Keratinocyte (primary cell): ENCODE measurements at regions not wholly inside any gene's neighbourhood (a gene's known extent, or its start where the extent isn't known, plus 50 kb on each side); places are given as distances from the start of the nearest gene placed in this dataset.

Experiments
- DNase-seq: peaks from one replicate; pipeline ENCODE4 v3.0.0-alpha.2; 2011; ENCODE audit warnings: low read depth, missing footprints, low spot score
- FAIRE-seq: peaks from 2 replicates; lab custom pipeline; 2011; peaks lifted over from hg19 to GRCh38; lab: Jason Lieb, UNC
- H2AFZ ChIP-seq: 2 replicates; pipeline ENCODE4 v1.6.0; 2012; ENCODE audit warnings: low read length, control low read depth, inconsistent platforms; ENCODE audit not compliant: control insufficient read depth
- H3K27ac ChIP-seq: 2 replicates; pipeline ENCODE4 v1.5.1; 2011; ENCODE audit warnings: low read length; ENCODE audit not compliant: control insufficient read depth, insufficient read depth
- H3K27me3 ChIP-seq: 3 replicates; pipeline ENCODE4 v1.6.0; 2011; ENCODE audit warnings: low read length; ENCODE audit not compliant: control insufficient read depth, insufficient read depth; ENCODE audit errors: extremely low read depth
- H3K36me3 ChIP-seq, 2 experiments: 2 replicates in 1 of 2; 3 replicates in 1 of 2; pipeline ENCODE4 v1.5.1; 2011; ENCODE audit warnings: low read length in 2 of 2, mild to moderate bottlenecking in 1 of 2; ENCODE audit not compliant: control insufficient read depth in 2 of 2, insufficient read depth in 2 of 2; ENCODE audit errors: extremely low read depth in 1 of 2
- H3K4me1 ChIP-seq: 3 replicates; pipeline ENCODE4 v1.5.1; 2011; ENCODE audit warnings: low read length; ENCODE audit not compliant: control insufficient read depth, insufficient read depth; ENCODE audit errors: extremely low read depth
- H3K4me2 ChIP-seq: 3 replicates; pipeline ENCODE4 v1.6.0; 2011; ENCODE audit warnings: low read depth, low read length; ENCODE audit not compliant: control insufficient read depth, insufficient read depth; ENCODE audit errors: extremely low read depth
- H3K4me3 ChIP-seq, 3 experiments: fragments of 200-600 bp in 1 of 3; sonication (generic) in 1 of 3; 2 replicates in 2 of 3; 3 replicates in 1 of 3; pipeline ENCODE4 v1.5.1; 2011 to 2016; ENCODE audit warnings: low read length in 3 of 3, mild to moderate bottlenecking in 3 of 3, control low read depth in 2 of 3, inconsistent platforms in 1 of 3, low read depth in 1 of 3, mixed read lengths in 1 of 3, mixed run types in 1 of 3, moderate library complexity in 1 of 3; ENCODE audit not compliant: control insufficient read depth in 2 of 3, insufficient read depth in 2 of 3; ENCODE audit errors: extremely low read depth in 1 of 3
- H3K79me2 ChIP-seq: 2 replicates; pipeline ENCODE4 v1.6.0; 2012; ENCODE audit warnings: low read length; ENCODE audit not compliant: control insufficient read depth, insufficient read depth
- H3K9ac ChIP-seq: 3 replicates; pipeline ENCODE4 v1.6.0; 2011; ENCODE audit warnings: low read length; ENCODE audit not compliant: control insufficient read depth, insufficient read depth; ENCODE audit errors: extremely low read depth
- H3K9me1 ChIP-seq: 3 replicates; pipeline ENCODE4 v1.6.0; 2011; ENCODE audit warnings: low read length; ENCODE audit not compliant: control insufficient read depth, insufficient read depth; ENCODE audit errors: extremely low read depth
- H3K9me3 ChIP-seq: 2 replicates; pipeline ENCODE4 v1.5.1; 2012; ENCODE audit warnings: low read depth, low read length; ENCODE audit not compliant: control insufficient read depth
- H4K20me1 ChIP-seq: 3 replicates; pipeline ENCODE4 v1.6.0; 2011; ENCODE audit warnings: low read length; ENCODE audit not compliant: control insufficient read depth, insufficient read depth; ENCODE audit errors: extremely low read depth
- CTCF ChIP-seq, 3 experiments: IDR thresholded peaks in 1 of 3; conservative IDR thresholded peaks in 1 of 3; optimal IDR thresholded peaks in 1 of 3; 2 replicates in 2 of 3; 3 replicates in 1 of 3; pipeline versions ENCODE3 to v1.5.1; 2011; ENCODE audit warnings: low read length in 3 of 3, mild to moderate bottlenecking in 3 of 3, moderate library complexity in 2 of 3, control low read depth in 1 of 3, inconsistent platforms in 1 of 3; ENCODE audit not compliant: insufficient read depth in 2 of 3; ENCODE audit errors: extremely low read depth in 1 of 3
- EZH2 ChIP-seq: IDR thresholded peaks from one replicate; pipeline ENCODE4 v1.6.1; 2012; ENCODE audit warnings: inconsistent platforms, mild to moderate bottlenecking, low read length, moderate library complexity
- dilution Hi-C: fragments of 300-500 bp; cut with MboI; formaldehyde crosslinking; loops from one replicate; pipeline ENCODE4 v1.7.0; 2020; ENCODE audit warnings: low sequenced_read_pairs; ENCODE audit not compliant: extremely low pct_ligation_motif_present

- Histone ChIP-seq H3K4me2 (no peak overlapping the region), H4K20me1 (no peaks in the 10 kb centered on the region), H3K4me1 (no peaks in the 10 kb centered on the region), H3K36me3 (no peaks in the 10 kb centered on the region), H3K9me3 (no peaks in the 10 kb centered on the region), H2AFZ (no peak overlapping the region), H3K4me3 (no peak overlapping the region), H3K27ac (no peak overlapping the region), H3K9me1 (no peaks in the 10 kb centered on the region), H3K79me2 (no peaks in the 10 kb centered on the region), H3K27me3 (no peaks in the 10 kb centered on the region), H3K9ac (no peak overlapping the region)
- TF ChIP-seq CTCF (optimal IDR thresholded peaks at IDR 0.05 in 1 of 3, IDR thresholded peaks at IDR 0.05 in 1 of 3, conservative IDR thresholded peaks at IDR 0.05 in 1 of 3; ENCODE audit: extremely low read depth in 1 of 3, insufficient read depth in 2 of 3, low read length in 3 of 3) (no peak), EZH2 (no peak)
- dilution Hi-C loops = no loop called here
- FAIRE-seq (no peak), DNase-seq (no peak)
These were observed 271.0 kb upstream of the ATP10A start for GRCh38 chr15:26134152-26134551.

DNA sequence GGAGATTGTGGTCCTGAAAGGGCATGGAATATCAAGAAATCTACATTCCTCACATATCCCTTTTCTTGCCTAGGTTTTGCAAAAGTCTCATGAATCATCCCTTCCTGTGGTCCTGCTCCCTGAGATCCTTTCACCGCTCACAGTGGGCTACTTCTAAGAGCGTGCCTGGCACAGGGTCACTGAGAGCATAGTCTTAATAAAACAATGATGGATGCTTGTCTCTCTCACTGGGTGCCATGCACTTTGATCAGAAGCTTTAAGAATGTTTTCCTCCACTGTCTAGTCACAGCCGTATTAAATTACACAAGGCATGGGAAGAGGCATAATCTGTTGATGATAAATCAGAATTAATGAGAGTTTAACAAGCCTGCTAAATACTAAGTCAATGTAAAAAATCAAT lies 269.7 kb upstream of the ATP10A start:
- Histone ChIP-seq H3K27me3 (no peaks in the 10 kb centered on the region), H3K9me3 (no peaks in the 10 kb centered on the region), H2AFZ (no peak overlapping the region), H3K79me2 (no peaks in the 10 kb centered on the region), H3K4me2 (no peak overlapping the region), H3K36me3 (no peaks in the 10 kb centered on the region), H3K9me1 (no peaks in the 10 kb centered on the region), H3K27ac (no peak overlapping the region), H3K9ac (no peak overlapping the region), H3K4me3 (no peak overlapping the region), H3K4me1 (no peaks in the 10 kb centered on the region), H4K20me1 (no peaks in the 10 kb centered on the region)
- dilution Hi-C loops = no loop called here
- TF ChIP-seq EZH2 (no peak), CTCF (optimal IDR thresholded peaks at IDR 0.05 in 1 of 3, IDR thresholded peaks at IDR 0.05 in 1 of 3, conservative IDR thresholded peaks at IDR 0.05 in 1 of 3; ENCODE audit: extremely low read depth in 1 of 3, insufficient read depth in 2 of 3, low read length in 3 of 3) (no peak)
- FAIRE-seq (no peak), DNase-seq (no peak)
